ENCODE measurements at regions not wholly inside any gene's neighbourhood (a gene's known extent, or its start where the extent isn't known, plus 50 kb on each side); places are given as distances from the start of the nearest gene placed in this dataset.
"Not testable (repeated sequence)": the region's sequence is repeated elsewhere in the genome, so short reads cannot be mapped to it uniquely, and the experiment has no call there.

DNA sequence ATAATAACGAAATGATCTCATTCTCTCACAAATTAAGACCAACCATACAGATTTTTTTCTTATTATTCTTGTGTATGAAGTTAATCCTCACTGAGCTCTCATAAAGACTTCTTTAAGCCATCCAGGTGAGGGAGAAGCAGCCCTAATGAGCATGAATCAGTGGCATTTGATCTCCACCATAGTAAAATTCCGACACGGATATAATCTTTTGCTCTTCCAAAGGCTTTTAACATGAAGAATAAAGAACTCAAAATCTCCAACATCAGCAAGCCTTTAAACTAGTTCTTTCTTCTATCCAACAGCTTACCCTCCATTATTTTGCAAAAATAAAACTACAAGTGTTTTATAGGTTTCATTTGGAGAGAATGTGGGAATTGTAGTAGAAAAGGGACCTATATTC, 714.7 kb upstream of the NEGR1 start:
- SMC1A ChIA-PET (ENCODE audit: uncharacterized antibody, unreplicated experiment): interaction anchor here (1.3 kb wide), 1 partner anchor 9 kb away, joined by 3 read pairs; no protein-coding TSS in a partner anchor
- POLR2A ChIA-PET: no interaction called here
- RAD21 ChIA-PET (ENCODE audit: unreplicated experiment): no interaction called here
- no peak overlapping the region for H3K27ac ChIP-seq (ENCODE audit: control insufficient read depth, insufficient read depth)
- H3K36me3 ChIP-seq (ENCODE audit: control insufficient read depth in 2 of 2, insufficient read depth in 2 of 2, low read length in 1 of 2): no peaks in the 10 kb centered on the region
- H3K4me3 ChIP-seq: no peak overlapping the region
- no peaks in the 10 kb centered on the region for H3K27me3 ChIP-seq (replicated peaks in 1 of 2; ENCODE audit: control insufficient read depth in 2 of 2, insufficient read depth in 2 of 2, low read length in 1 of 2)
- no peaks in the 10 kb centered on the region for H4K20me1 ChIP-seq (ENCODE audit: control insufficient read depth, insufficient read depth)
- H3K4me2 ChIP-seq (ENCODE audit: control insufficient read depth, insufficient read depth): no peak overlapping the region
- no peak for ATAC-seq
- no peak for TF ChIP-seq SUPT20H (IDR thresholded peaks at IDR 0.05; ENCODE audit: borderline replicate concordance, control insufficient read depth, low read depth, low read length)
- TF ChIP-seq IRF4 (IDR thresholded peaks at IDR 0.05; ENCODE audit: low read depth, low read length): no peak
- no peak for TF ChIP-seq HDAC2 (IDR thresholded peaks at IDR 0.05)
- no peaks in the 10 kb centered on the region for H3K79me2 ChIP-seq (ENCODE audit: control insufficient read depth, insufficient read depth, low read length)
- H3K9me3 ChIP-seq (replicated peaks; ENCODE audit: control insufficient read depth, insufficient read depth, low read length): no peaks in the 10 kb centered on the region
- no peak for FAIRE-seq
- DNase-seq (ENCODE audit: low read depth, low spot score): no peak
- H2AFZ ChIP-seq (ENCODE audit: control insufficient read depth, low read depth, low read length): no peak overlapping the region
- H3K9ac ChIP-seq (ENCODE audit: control insufficient read depth, insufficient read depth, low read length): no peak overlapping the region
- BruUV-seq (replicated peaks): no TSS peak
- intact Hi-C loops (cut with micrococcal nuclease; ENCODE audit: unreplicated experiment) (no loop called here), in situ Hi-C loops (cut with MboI) (no loop called here)
- H3K4me1 ChIP-seq (ENCODE audit: control insufficient read depth, insufficient read depth, low read length): no peaks in the 10 kb centered on the region
- WGBS (ENCODE audit: insufficient coverage, insufficient replicate concordance, low lambda C conversion rate, missing lambda C conversion rate): 1% methylated on average over 3 of the region's 3 CpGs
- CTCF ChIA-PET: no interaction called here

DNA sequence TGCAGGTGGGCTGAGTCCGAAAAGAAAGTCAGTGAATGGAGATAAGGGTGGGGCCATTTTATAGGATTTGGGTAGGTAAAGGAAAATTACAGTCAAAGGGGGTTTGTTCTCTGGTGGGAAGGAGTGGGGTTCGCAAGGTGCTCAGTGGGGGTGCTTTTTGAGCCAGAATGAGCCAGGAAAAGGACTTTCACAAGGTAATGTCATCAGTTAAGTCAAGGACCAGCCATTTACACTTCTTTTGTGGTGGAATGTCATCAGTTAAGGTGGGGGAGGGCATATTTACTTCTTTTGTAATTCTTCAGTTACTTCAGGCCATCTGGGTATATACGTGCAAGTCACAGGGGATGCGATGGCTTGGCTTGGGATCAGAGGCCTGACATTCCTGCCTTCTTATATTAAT, 705.5 kb upstream of the NEGR1 start:
- SMC1A ChIA-PET (ENCODE audit: uncharacterized antibody, unreplicated experiment); H3K9ac ChIP-seq (ENCODE audit: control insufficient read depth, insufficient read depth, low read length); H2AFZ ChIP-seq (ENCODE audit: control insufficient read depth, low read depth, low read length); DNase-seq (ENCODE audit: low read depth, low spot score); POLR2A ChIA-PET; H3K4me2 ChIP-seq (ENCODE audit: control insufficient read depth, insufficient read depth); H3K9me3 ChIP-seq (replicated peaks; ENCODE audit: control insufficient read depth, insufficient read depth, low read length); ATAC-seq; in situ Hi-C loops (cut with MboI); BruUV-seq (replicated peaks); CTCF ChIA-PET; H3K79me2 ChIP-seq (ENCODE audit: control insufficient read depth, insufficient read depth, low read length); H3K36me3 ChIP-seq (ENCODE audit: control insufficient read depth in 2 of 2, insufficient read depth in 2 of 2, low read length in 1 of 2); H4K20me1 ChIP-seq (ENCODE audit: control insufficient read depth, insufficient read depth); intact Hi-C loops (cut with micrococcal nuclease; ENCODE audit: unreplicated experiment); H3K4me3 ChIP-seq; RAD21 ChIA-PET (ENCODE audit: unreplicated experiment); H3K27ac ChIP-seq (ENCODE audit: control insufficient read depth, insufficient read depth); H3K27me3 ChIP-seq (replicated peaks in 1 of 2; ENCODE audit: control insufficient read depth in 2 of 2, insufficient read depth in 2 of 2, low read length in 1 of 2); H3K4me1 ChIP-seq (ENCODE audit: control insufficient read depth, insufficient read depth, low read length); FAIRE-seq: not testable (repeated sequence)
- 13% methylated on average over 4 of the region's 4 CpGs for WGBS (ENCODE audit: insufficient coverage, insufficient replicate concordance, low lambda C conversion rate, missing lambda C conversion rate)
